Panc1 (cell line): ENCODE measurements at regions not wholly inside any gene's neighbourhood (a gene's known extent, or its start where the extent isn't known, plus 50 kb on each side); places are given as distances from the start of the nearest gene placed in this dataset.

Source experiments
- ATAC-seq: fragments of 200-7000 bp; cut with Tn5 transposase; 2 replicates; pipeline ENCODE4 v1.9.1; 2020; ENCODE audit warnings: mild to moderate bottlenecking, moderate library complexity
- BruUV-seq: library from RNA; stranded (reverse); fragments of 400-500 nt; replicated peaks from 2 replicates; lab custom pipeline; 2021; lab: Mats Ljungman, UMichigan
- CTCF ChIA-PET: fragments of 300-600 bp; sonication (Branson Sonifier 250); formaldehyde crosslinking; loops from one replicate; lab custom pipeline; 2022; ENCODE audit warnings: antibody characterized with exemption; lab: Charles Lee
- POLR2A ChIA-PET: fragments of 300-600 bp; sonication (Branson Sonifier 250); formaldehyde crosslinking; loops from one replicate; lab custom pipeline; 2022; ENCODE audit warnings: antibody characterized with exemption; lab: Charles Lee
- DNase-seq: peaks from one replicate; pipeline ENCODE4 v3.0.0-alpha.2; 2010; ENCODE audit warnings: low read depth, low spot score
- H3K27ac ChIP-seq: 2 replicates; pipeline ENCODE4 v1.5.1; 2011; ENCODE audit warnings: mild to moderate bottlenecking, low read length, inconsistent platforms
- H3K27me3 ChIP-seq: fragments of 200-500 bp; sonication (Bioruptor generic); 2 replicates; pipeline ENCODE4 v1.6.0; 2014; ENCODE audit warnings: low read length, inconsistent platforms; ENCODE audit not compliant: control insufficient read depth, insufficient read depth
- H3K36me3 ChIP-seq: fragments of 200-500 bp; sonication (Bioruptor generic); 2 replicates; pipeline ENCODE4 v1.5.1; 2014; ENCODE audit warnings: inconsistent platforms, mild to moderate bottlenecking, low read length, moderate library complexity; ENCODE audit not compliant: control insufficient read depth, insufficient read depth
- H3K4me1 ChIP-seq: 2 replicates; pipeline ENCODE4 v1.5.1; 2011; ENCODE audit warnings: inconsistent platforms, mild to moderate bottlenecking, low read length, moderate library complexity; ENCODE audit not compliant: control insufficient read depth, insufficient read depth
- H3K4me3 ChIP-seq, 2 experiments: 2 replicates each; pipeline ENCODE4 v1.5.1; 2011 to 2012; ENCODE audit warnings: low read depth in 2 of 2, low read length in 2 of 2, mild to moderate bottlenecking in 2 of 2, inconsistent platforms in 1 of 2, moderate library complexity in 1 of 2
- H3K9me3 ChIP-seq: fragments of 200-500 bp; sonication (Bioruptor generic); 2 replicates; pipeline ENCODE4 v1.5.1; 2014; ENCODE audit warnings: low read depth, mild to moderate bottlenecking, inconsistent platforms, low read length, moderate library complexity; ENCODE audit not compliant: control insufficient read depth, insufficient read depth
- POLR2AphosphoS5 ChIP-seq: IDR thresholded peaks from 2 replicates; pipeline ENCODE4 v1.6.1; 2012; ENCODE audit warnings: mild to moderate bottlenecking, low read depth, low read length, moderate library complexity
- SIN3A ChIP-seq: IDR thresholded peaks from 2 replicates; pipeline ENCODE4 v1.6.1; 2012; ENCODE audit warnings: low read depth, mild to moderate bottlenecking, low read length, moderate library complexity, borderline replicate concordance; ENCODE audit not compliant: insufficient read depth
- TCF7L2 ChIP-seq: IDR thresholded peaks from 2 replicates; pipeline ENCODE4 v1.6.1; 2011; ENCODE audit warnings: mild to moderate bottlenecking, low read depth, low read length, inconsistent platforms
- in situ Hi-C: cut with HindIII; loops from 2 replicates; pipeline ENCODE4 v1.10.0; 2016; ENCODE audit warnings: low sequenced_read_pairs, low pct_unique_long_range_greater_than_20kb
- intact Hi-C: fragments of 100-400 bp; cut with micrococcal nuclease; formaldehyde crosslinking; loops from one replicate; pipeline ENCODE4 v1.10.0; 2022; ENCODE audit not compliant: unreplicated experiment
- TF ChIP-seq, protein P1 (sequence below), 2 experiments: IDR thresholded peaks; 2 replicates each; pipeline ENCODE4 v1.6.1; 2011 to 2012; ENCODE audit warnings: low read depth in 2 of 2, control low read depth in 1 of 2, low read length in 1 of 2, mild to moderate bottlenecking in 1 of 2, moderate library complexity in 1 of 2; ENCODE audit not compliant: insufficient read depth in 1 of 2
- TF ChIP-seq, protein P2 (sequence below): fragments of 450-650 bp; IDR thresholded peaks from 2 replicates; pipeline ENCODE4 v1.5.1; 2017; ENCODE audit warnings: mild to moderate bottlenecking

DNA sequence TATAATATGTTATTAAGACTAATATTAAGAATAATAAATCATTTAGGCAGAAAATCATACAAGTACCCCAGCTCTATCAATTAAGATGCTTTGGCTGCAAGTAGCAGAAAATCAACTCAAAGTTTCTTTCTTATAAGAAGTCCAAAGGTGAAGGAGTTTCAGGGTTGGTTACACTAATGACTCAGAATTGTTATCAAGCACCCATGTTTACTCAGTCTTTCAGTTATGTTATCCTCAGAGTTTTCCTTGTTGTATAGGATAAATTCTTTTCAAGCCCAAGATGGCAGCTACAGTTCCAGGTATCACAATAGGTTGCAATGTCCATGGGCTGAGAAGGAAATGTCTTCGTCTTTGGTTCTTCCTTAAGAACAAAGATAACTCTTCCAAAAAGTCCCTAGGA lies 163.6 kb downstream of the TNFSF18 start:
- in situ Hi-C loops = no loop called here
- Histone ChIP-seq H3K4me1 (no peaks in the 10 kb centered on the region; the same call in 1 of the 2 replicates), H3K27me3 (no peaks in the 10 kb centered on the region), H3K9me3 (no peaks in the 10 kb centered on the region), H3K4me3 (no peak overlapping the region), H3K27ac (no peak overlapping the region), H3K36me3 (no peaks in the 10 kb centered on the region)
- intact Hi-C loops = no loop called here
- ATAC-seq = no peak
- no TSS peak for BruUV-seq
- CTCF ChIA-PET = no interaction called here
- no peak for DNase-seq
- POLR2A ChIA-PET = interaction anchor here (0.8 kb wide), 1 partner anchor 151 kb away, joined by 3 read pairs; no protein-coding TSS in a partner anchor
- TF ChIP-seq POLR2AphosphoS5 = no peak
- no peak for TF ChIP-seq TCF7L2
- TF ChIP-seq SIN3A = no peak
- TF ChIP-seq, protein P1, sequence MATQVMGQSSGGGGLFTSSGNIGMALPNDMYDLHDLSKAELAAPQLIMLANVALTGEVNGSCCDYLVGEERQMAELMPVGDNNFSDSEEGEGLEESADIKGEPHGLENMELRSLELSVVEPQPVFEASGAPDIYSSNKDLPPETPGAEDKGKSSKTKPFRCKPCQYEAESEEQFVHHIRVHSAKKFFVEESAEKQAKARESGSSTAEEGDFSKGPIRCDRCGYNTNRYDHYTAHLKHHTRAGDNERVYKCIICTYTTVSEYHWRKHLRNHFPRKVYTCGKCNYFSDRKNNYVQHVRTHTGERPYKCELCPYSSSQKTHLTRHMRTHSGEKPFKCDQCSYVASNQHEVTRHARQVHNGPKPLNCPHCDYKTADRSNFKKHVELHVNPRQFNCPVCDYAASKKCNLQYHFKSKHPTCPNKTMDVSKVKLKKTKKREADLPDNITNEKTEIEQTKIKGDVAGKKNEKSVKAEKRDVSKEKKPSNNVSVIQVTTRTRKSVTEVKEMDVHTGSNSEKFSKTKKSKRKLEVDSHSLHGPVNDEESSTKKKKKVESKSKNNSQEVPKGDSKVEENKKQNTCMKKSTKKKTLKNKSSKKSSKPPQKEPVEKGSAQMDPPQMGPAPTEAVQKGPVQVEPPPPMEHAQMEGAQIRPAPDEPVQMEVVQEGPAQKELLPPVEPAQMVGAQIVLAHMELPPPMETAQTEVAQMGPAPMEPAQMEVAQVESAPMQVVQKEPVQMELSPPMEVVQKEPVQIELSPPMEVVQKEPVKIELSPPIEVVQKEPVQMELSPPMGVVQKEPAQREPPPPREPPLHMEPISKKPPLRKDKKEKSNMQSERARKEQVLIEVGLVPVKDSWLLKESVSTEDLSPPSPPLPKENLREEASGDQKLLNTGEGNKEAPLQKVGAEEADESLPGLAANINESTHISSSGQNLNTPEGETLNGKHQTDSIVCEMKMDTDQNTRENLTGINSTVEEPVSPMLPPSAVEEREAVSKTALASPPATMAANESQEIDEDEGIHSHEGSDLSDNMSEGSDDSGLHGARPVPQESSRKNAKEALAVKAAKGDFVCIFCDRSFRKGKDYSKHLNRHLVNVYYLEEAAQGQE (IDR thresholded peaks at IDR 0.05; ENCODE audit: insufficient read depth in 1 of 2, low read depth in 2 of 2, low read length in 1 of 2) = no peak
- TF ChIP-seq, protein P2, sequence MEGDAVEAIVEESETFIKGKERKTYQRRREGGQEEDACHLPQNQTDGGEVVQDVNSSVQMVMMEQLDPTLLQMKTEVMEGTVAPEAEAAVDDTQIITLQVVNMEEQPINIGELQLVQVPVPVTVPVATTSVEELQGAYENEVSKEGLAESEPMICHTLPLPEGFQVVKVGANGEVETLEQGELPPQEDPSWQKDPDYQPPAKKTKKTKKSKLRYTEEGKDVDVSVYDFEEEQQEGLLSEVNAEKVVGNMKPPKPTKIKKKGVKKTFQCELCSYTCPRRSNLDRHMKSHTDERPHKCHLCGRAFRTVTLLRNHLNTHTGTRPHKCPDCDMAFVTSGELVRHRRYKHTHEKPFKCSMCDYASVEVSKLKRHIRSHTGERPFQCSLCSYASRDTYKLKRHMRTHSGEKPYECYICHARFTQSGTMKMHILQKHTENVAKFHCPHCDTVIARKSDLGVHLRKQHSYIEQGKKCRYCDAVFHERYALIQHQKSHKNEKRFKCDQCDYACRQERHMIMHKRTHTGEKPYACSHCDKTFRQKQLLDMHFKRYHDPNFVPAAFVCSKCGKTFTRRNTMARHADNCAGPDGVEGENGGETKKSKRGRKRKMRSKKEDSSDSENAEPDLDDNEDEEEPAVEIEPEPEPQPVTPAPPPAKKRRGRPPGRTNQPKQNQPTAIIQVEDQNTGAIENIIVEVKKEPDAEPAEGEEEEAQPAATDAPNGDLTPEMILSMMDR = no peak

DNA sequence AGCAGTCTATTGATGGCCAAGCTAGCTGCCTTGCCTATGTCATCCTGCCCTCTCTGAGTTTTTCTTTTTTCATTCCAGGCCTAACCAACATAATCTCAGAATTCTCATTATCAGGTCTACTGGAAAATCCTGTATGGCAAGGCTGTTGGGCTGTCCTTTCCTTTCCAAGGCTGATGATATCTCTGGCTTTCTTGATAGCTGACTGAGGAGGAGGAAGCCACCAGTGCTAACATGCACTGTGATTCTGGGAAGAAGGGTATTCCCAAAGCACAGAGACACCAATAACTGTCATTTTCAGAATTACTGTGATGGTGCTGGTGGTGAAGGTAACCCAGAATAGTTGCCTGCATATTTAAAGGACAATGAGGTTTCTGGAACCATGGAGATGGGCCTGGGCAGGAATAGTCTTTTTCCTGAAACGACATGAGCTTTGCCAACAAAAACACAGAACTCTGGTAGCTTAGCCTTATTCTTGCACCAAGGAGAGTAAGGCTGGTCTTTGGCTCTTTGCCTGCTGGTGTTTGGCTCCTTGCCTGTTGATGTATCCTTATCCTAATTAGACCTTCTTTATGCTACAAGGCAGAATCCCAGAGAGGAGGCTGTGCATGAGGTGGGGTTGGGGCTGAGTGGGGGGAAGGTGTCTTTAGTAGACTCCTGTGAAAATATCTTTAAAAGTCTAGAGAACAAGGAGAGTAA lies 157.4 kb downstream of the TNFSF18 start:
- Histone ChIP-seq H3K4me1 (no peaks in the 10 kb centered on the region), H3K27ac (no peak overlapping the region), H3K27me3 (no peaks in the 10 kb centered on the region), H3K4me3 (no peak overlapping the region), H3K36me3 (no peaks in the 10 kb centered on the region), H3K9me3 (no peaks in the 10 kb centered on the region)
- ATAC-seq = no peak
- in situ Hi-C loops = no loop called here
- no peak for DNase-seq
- POLR2A ChIA-PET = no interaction called here
- CTCF ChIA-PET = no interaction called here
- no TSS peak for BruUV-seq
- TF ChIP-seq, protein P1 (IDR thresholded peaks at IDR 0.05; ENCODE audit: insufficient read depth in 1 of 2, low read depth in 2 of 2, low read length in 1 of 2) = no peak
- TF ChIP-seq, protein P2 = no peak
- TF ChIP-seq POLR2AphosphoS5 = no peak
- intact Hi-C loops = no loop called here
